ENCODE measurements at regions not wholly inside any gene's neighbourhood (a gene's known extent, or its start where the extent isn't known, plus 50 kb on each side); places are given as distances from the start of the nearest gene placed in this dataset.

DNA sequence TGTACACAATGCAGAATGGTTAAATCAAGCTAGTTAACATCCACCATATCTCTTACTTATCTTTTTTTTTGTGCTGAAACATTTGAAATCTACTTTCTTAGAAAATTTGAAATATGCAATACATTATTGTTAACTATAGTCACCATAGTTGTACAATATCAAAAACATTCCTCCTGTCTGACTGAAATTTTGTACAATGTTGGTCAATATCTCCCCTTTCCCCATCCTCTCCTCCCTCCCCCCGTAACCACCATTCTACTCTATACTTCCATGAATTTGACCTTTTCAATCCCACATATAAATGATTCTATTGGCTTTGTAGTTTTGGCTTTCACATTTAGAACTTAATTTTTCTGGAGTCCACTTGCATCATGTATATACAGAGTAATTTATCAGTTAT lies 63.5 kb upstream of the DCD start:
- no peak for DNase-seq (ENCODE audit: low spot score)

DNA sequence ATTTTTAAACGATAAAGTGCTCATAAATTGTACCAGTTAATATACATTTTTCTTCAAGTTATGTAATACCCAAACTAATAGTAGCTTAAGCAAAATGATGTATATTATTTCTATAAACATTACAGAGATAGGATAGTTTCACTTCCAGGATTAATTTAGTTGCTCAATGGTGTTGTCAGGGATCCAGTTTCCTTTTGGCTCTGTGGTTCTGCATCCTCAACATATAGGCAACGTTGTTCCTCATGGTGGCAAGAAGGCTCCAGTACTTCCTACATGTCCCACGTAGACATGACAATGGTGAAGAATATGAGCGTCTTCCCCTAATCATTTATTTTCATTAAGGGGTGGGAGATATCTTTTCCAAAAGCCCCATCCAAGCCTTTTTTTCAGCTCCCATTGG lies 60.7 kb upstream of the DCD start:
- no peak for DNase-seq (ENCODE audit: low spot score)

DNA sequence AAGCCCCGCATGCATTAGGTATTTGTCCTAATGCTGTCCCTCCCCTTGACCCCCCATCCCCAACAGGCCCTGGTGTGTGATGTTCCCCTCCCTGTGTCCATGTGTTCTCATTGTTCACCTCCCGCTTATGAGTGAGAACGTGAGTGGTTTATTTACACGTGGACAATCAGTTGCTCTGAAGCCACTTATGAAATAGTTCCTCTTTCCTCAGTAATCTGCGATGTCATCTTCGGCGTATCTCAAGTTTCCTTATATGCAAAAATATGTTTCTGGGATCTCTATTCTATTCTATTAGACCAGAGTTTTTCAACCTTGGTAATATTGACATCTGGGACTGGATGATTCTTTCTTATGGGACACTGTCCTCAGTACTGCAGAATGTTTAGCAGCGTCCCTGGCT lies 56.0 kb upstream of the DCD start:
- DNase-seq (ENCODE audit: low spot score) = no peak

DNA sequence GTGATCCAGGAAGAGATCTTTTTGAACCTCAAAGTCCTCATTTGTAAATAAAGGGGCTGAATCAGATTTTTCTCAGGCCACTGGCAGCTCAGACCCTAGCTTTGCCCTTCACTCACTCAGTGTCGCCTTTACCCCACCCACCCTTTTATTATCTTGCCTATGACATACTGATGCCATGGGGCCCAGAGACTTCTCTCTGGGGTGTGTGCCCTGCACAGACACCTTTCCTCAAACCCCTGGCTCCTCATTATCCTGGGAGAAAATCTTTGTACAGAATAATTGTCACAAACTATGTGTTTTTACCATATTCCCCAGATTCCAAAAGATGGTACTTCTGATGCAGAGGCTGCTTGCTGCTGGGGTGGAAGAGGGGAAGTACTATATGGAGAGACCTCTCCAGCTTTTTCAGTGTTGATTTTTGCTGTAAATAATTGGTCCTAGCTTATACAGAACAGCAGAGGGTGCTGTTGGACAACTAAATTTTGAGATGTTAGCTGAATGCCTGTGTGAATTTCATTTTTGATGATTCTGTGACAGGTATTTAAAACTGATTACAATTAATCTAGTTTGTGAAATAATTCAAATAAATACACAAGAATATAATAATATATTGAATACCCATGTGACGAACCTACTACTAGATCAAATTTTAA lies 53.9 kb upstream of the DCD start:
- DNase-seq (ENCODE audit: low spot score) = peak; percentile 41

DNA sequence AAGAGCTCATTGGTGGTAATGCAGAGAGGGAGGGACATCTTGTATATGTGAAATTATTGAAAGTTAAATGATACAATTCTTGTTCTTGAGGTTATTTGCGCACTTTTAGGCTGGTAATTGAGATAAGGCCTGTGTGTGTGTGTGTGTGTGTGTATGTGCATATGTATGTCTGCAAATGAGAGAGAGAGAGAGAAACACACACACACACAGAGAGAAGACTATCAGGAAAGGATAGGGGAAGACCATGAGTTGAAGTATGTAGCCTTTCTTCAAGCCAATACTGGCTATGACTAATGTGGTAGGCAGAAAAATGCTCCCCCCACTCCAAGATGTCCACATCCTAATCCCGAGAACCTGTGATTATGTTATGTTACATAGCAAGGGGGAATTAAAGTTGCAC lies 52.7 kb upstream of the DCD start:
- DNase-seq (ENCODE audit: low spot score) = no peak

DNA sequence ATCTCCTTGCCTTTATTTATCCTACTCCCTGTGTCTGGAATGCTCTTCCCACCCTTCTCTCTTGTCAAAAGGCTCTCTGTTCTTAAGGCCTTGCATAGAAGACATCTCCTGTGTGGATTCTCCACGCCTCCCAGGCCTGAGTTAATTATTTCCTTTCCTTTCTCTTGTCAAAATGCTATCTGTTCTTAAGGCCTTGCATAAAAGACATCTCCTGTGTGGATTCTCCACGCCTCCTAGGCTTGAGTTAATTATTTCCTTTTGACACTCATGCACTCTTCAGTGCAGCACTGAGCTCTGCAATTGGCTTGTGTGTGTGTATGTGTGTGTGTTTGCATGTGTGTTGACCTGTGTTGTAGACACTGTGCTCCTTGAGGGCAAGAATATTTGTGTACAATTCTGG lies 52.1 kb upstream of the DCD start:
- DNase-seq (ENCODE audit: low spot score) = no peak

Measured in hematopoietic multipotent progenitor cell treated with erythropoietin and hydrocortisone succinate and interleukin-3 and kit ligand, for 17 days (in vitro differentiated cells).